Activated naive CD4-positive, alpha-beta T cell treated with anti-CD3 and anti-CD28 coated beads, Interleukin-2, amount 50 U/mL, for 72 hours (primary cell): ENCODE measurements at regions not wholly inside any gene's neighbourhood (a gene's known extent, or its start where the extent isn't known, plus 50 kb on each side); places are given as distances from the start of the nearest gene placed in this dataset.

ENCODE experiments used
- ATAC-seq, 2 donors: fragments of 150-1000 bp; cut with Tn5 transposase; 2 replicates each; pipeline ENCODE4 v1.10.0; 2021; ENCODE audit warnings: mild to moderate bottlenecking in 2 of 2, moderate library complexity in 2 of 2
- DNase-seq, 2 donors: peaks; one replicate each; pipeline ENCODE4 v3.0.0; 2021 to 2022; ENCODE audit warnings: low spot score in 2 of 2
- H3K27ac Mint-ChIP-seq, 2 donors: one replicate each; pipeline ENCODE4 v1.8.0; 2022; ENCODE audit warnings: mild to moderate bottlenecking in 2 of 2, mixed read lengths in 2 of 2
- H3K36me3 Mint-ChIP-seq, 2 donors: one replicate each; pipeline ENCODE4 v1.8.0; 2022; ENCODE audit warnings: mixed read lengths in 2 of 2
- H3K9me3 Mint-ChIP-seq, 2 donors: one replicate each; pipeline ENCODE4 v1.8.0; 2022; ENCODE audit warnings: mixed read lengths in 2 of 2

- no peaks in the 10 kb centered on the region for H3K9me3 Mint-ChIP-seq
- no peaks in the 10 kb centered on the region for H3K36me3 Mint-ChIP-seq
- no peak for DNase-seq
- peak overlapping the region; percentile 76 to 84 for H3K27ac Mint-ChIP-seq
- ATAC-seq, result peak in 1 of 2 donors; percentile 4
Measured at GRCh38 chr6:159103396-159104162, 58.8 kb upstream of the TAGAP start.

- ATAC-seq (no peak), DNase-seq (no peak)
- Mint-ChIP-seq H3K36me3 (no peaks in the 10 kb centered on the region), H3K27ac (no peak overlapping the region), H3K9me3 (no peaks in the 10 kb centered on the region)
Measured at GRCh38 chr6:159102373-159103160, 57.8 kb upstream of the TAGAP start.

- H3K27ac Mint-ChIP-seq, result no peak overlapping the region
- ATAC-seq (no peak), DNase-seq (no peak)
- H3K36me3 Mint-ChIP-seq, result no peaks in the 10 kb centered on the region
- no peaks in the 10 kb centered on the region for H3K9me3 Mint-ChIP-seq
Measured at GRCh38 chr6:159101656-159102055, 56.9 kb upstream of the TAGAP start.

- DNase-seq (no peak), ATAC-seq (no peak)
- H3K27ac Mint-ChIP-seq, result peak overlapping the region in 1 of 2 donors; percentile 16
- H3K36me3 Mint-ChIP-seq, result no peaks in the 10 kb centered on the region
- H3K9me3 Mint-ChIP-seq, result no peaks in the 10 kb centered on the region
Measured at GRCh38 chr6:159100395-159101182, 55.8 kb upstream of the TAGAP start.

- H3K36me3 Mint-ChIP-seq, result no peaks in the 10 kb centered on the region
- H3K27ac Mint-ChIP-seq, result peak overlapping the region in 1 of 2 donors; percentile 16
- DNase-seq (no peak), ATAC-seq (no peak)
- H3K9me3 Mint-ChIP-seq, result no peaks in the 10 kb centered on the region
Measured at GRCh38 chr6:159099961-159100360, 55.2 kb upstream of the TAGAP start.

- DNase-seq (no peak), ATAC-seq (no peak)
- Mint-ChIP-seq H3K36me3 (no peaks in the 10 kb centered on the region), H3K27ac (peak overlapping the region; percentile 87 to 93), H3K9me3 (no peaks in the 10 kb centered on the region)
Measured at GRCh38 chr6:159099276-159099675, 54.5 kb upstream of the TAGAP start.

GRCh38 chr6:159098636-159099106, 53.9 kb upstream of the TAGAP start:
- H3K36me3 Mint-ChIP-seq, result no peaks in the 10 kb centered on the region
- H3K9me3 Mint-ChIP-seq, result no peaks in the 10 kb centered on the region
- peak overlapping the region; percentile 87 to 93 for H3K27ac Mint-ChIP-seq
- ATAC-seq, result peak; percentile 64 to 68
- peak in 1 of 2 donors; percentile 70 for DNase-seq

GRCh38 chr6:159097256-159097655, 52.5 kb upstream of the TAGAP start:
- no peak for DNase-seq
- H3K9me3 Mint-ChIP-seq, result no peaks in the 10 kb centered on the region
- H3K36me3 Mint-ChIP-seq, result no peaks in the 10 kb centered on the region
- peak overlapping the region in 1 of 2 donors; percentile 25 for H3K27ac Mint-ChIP-seq
- peak; percentile 52 to 58 for ATAC-seq

- ATAC-seq (no peak), DNase-seq (no peak)
- H3K27ac Mint-ChIP-seq, result peak overlapping the region in 1 of 2 donors; percentile 90
- no peaks in the 10 kb centered on the region for H3K36me3 Mint-ChIP-seq
- peaks cover 0 to 8% of the 10 kb centered on the region in 2 donors for H3K9me3 Mint-ChIP-seq
Measured at GRCh38 chr6:159095616-159096015, 50.8 kb upstream of the TAGAP start.

GRCh38 chr6:159094444-159095252, 49.9 kb upstream of the TAGAP start:
- peaks cover 0 to 8% of the 10 kb centered on the region in 2 donors for H3K9me3 Mint-ChIP-seq
- H3K27ac Mint-ChIP-seq, result peak overlapping the region; percentile 90
- DNase-seq, result no peak
- peak; percentile 51 to 57 for ATAC-seq
- no peaks in the 10 kb centered on the region for H3K36me3 Mint-ChIP-seq
